ENCODE measurements at regions not wholly inside any gene's neighbourhood (a gene's known extent, or its start where the extent isn't known, plus 50 kb on each side); places are given as distances from the start of the nearest gene placed in this dataset.

- Histone ChIP-seq H3K27ac (ENCODE audit: low read depth, low read length) (no peak overlapping the region), H3K4me2 (ENCODE audit: low read depth, low read length, poor library complexity, severe bottlenecking) (no peak overlapping the region), H3K9me3 (ENCODE audit: insufficient read depth, low read length) (no peaks in the 10 kb centered on the region), H4K20me1 (ENCODE audit: low read depth, low read length) (no peaks in the 10 kb centered on the region), H3K27me3 (ENCODE audit: low read length) (no peaks in the 10 kb centered on the region), H2AFZ (ENCODE audit: low read depth, low read length, severe bottlenecking) (no peak overlapping the region), H3K9ac (ENCODE audit: low read length) (no peak overlapping the region), H3K4me3 (ENCODE audit: insufficient read depth, low read length, poor library complexity, severe bottlenecking) (no peak overlapping the region), H3K36me3 (ENCODE audit: low read length) (no peaks in the 10 kb centered on the region), H3F3A (ENCODE audit: insufficient read depth) (no peaks in the 10 kb centered on the region), H3K9me2 (replicated peaks; ENCODE audit: insufficient read depth, low read length) (no peaks in the 10 kb centered on the region), H3K79me2 (ENCODE audit: insufficient read depth, low read length) (no peaks in the 10 kb centered on the region)
- TF ChIP-seq EZH2phosphoT487 (conservative IDR thresholded peaks at IDR 0.05; ENCODE audit: low read length): no peak
- no peak for TF ChIP-seq CTCF (IDR thresholded peaks at IDR 0.05; ENCODE audit: insufficient read depth, low read length, poor library complexity, severe bottlenecking)
These were observed 443.4 kb downstream of the ZNF516 start for GRCh38 chr18:76051396-76052226.

GRCh38 chr18:76046221-76046620 lies 448.8 kb downstream of the ZNF516 start:
- no peak overlapping the region for H3K9ac ChIP-seq (ENCODE audit: low read length)
- no peak overlapping the region for H3K27ac ChIP-seq (ENCODE audit: low read depth, low read length)
- no peaks in the 10 kb centered on the region for H3K79me2 ChIP-seq (ENCODE audit: insufficient read depth, low read length)
- no peaks in the 10 kb centered on the region for H3K9me3 ChIP-seq (ENCODE audit: insufficient read depth, low read length)
- no peaks in the 10 kb centered on the region for H4K20me1 ChIP-seq (ENCODE audit: low read depth, low read length)
- no peak overlapping the region for H2AFZ ChIP-seq (ENCODE audit: low read depth, low read length, severe bottlenecking)
- no peaks in the 10 kb centered on the region for H3K9me2 ChIP-seq (replicated peaks; ENCODE audit: insufficient read depth, low read length)
- no peaks in the 10 kb centered on the region for H3F3A ChIP-seq (ENCODE audit: insufficient read depth)
- TF ChIP-seq EZH2phosphoT487 (conservative IDR thresholded peaks at IDR 0.05; ENCODE audit: low read length) (no peak), CTCF (IDR thresholded peaks at IDR 0.05; ENCODE audit: insufficient read depth, low read length, poor library complexity, severe bottlenecking) (no peak)
- no peak overlapping the region for H3K4me2 ChIP-seq (ENCODE audit: low read depth, low read length, poor library complexity, severe bottlenecking)
- no peaks in the 10 kb centered on the region for H3K36me3 ChIP-seq (ENCODE audit: low read length)
- H3K4me3 ChIP-seq (ENCODE audit: insufficient read depth, low read length, poor library complexity, severe bottlenecking): no peak overlapping the region
- no peaks in the 10 kb centered on the region; the same call in 1 of the 2 replicates for H3K27me3 ChIP-seq (ENCODE audit: low read length)

DNA sequence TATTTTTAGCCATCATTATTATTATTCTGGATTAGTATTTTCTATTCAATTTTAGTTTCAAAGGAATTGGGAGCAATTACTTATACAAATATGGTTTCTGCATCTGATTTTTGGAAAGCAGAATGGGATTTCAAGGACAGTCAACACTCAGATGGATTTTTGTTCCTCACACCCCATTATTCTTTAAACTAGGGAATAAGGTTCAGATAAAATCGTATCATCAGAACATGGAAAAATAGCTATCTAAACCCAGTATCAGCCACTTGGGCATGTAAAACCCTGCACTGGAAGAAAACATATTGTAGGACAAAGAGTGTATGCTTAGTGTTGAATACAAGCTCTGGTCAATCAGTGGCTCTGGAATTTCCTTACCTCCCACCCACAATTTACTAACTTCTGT lies 452.5 kb downstream of the ZNF516 start:
- no peaks in the 10 kb centered on the region for H3K9me3 ChIP-seq (ENCODE audit: insufficient read depth, low read length)
- no peaks in the 10 kb centered on the region; the same call in 1 of the 2 replicates for H3K27me3 ChIP-seq (ENCODE audit: low read length)

More for the DNA sequence above, 452.5 kb downstream of the ZNF516 start:
- H3K4me2 ChIP-seq (ENCODE audit: low read depth, low read length, poor library complexity, severe bottlenecking): no peak overlapping the region
- H3K9me2 ChIP-seq (replicated peaks; ENCODE audit: insufficient read depth, low read length): no peaks in the 10 kb centered on the region
- no peaks in the 10 kb centered on the region for H3K36me3 ChIP-seq (ENCODE audit: low read length)
- no peak overlapping the region for H3K27ac ChIP-seq (ENCODE audit: low read depth, low read length)
- no peaks in the 10 kb centered on the region for H4K20me1 ChIP-seq (ENCODE audit: low read depth, low read length)
- H3F3A ChIP-seq (ENCODE audit: insufficient read depth): no peaks in the 10 kb centered on the region
- H3K79me2 ChIP-seq (ENCODE audit: insufficient read depth, low read length): no peaks in the 10 kb centered on the region
- no peak overlapping the region for H3K4me3 ChIP-seq (ENCODE audit: insufficient read depth, low read length, poor library complexity, severe bottlenecking)
- no peak overlapping the region for H3K9ac ChIP-seq (ENCODE audit: low read length)
- no peak for TF ChIP-seq EZH2phosphoT487 (conservative IDR thresholded peaks at IDR 0.05; ENCODE audit: low read length)
- TF ChIP-seq CTCF (IDR thresholded peaks at IDR 0.05; ENCODE audit: insufficient read depth, low read length, poor library complexity, severe bottlenecking): no peak
- H2AFZ ChIP-seq (ENCODE audit: low read depth, low read length, severe bottlenecking): no peak overlapping the region
